Caco-2 (cell line): ENCODE measurements at regions not wholly inside any gene's neighbourhood (a gene's known extent, or its start where the extent isn't known, plus 50 kb on each side); places are given as distances from the start of the nearest gene placed in this dataset.
"Not testable (repeated sequence)": the region's sequence is repeated elsewhere in the genome, so short reads cannot be mapped to it uniquely, and the experiment has no call there.

Experiments
- BruUV-seq: library from RNA; stranded (reverse); fragments of 400-500 nt; replicated peaks from 2 replicates; lab custom pipeline; 2021; lab: Mats Ljungman, UMichigan
- CTCF ChIA-PET: fragments of 300-600 bp; sonication (Branson Sonifier 250); formaldehyde crosslinking; loops from one replicate; lab custom pipeline; 2022; ENCODE audit warnings: antibody characterized with exemption; lab: Charles Lee
- POLR2A ChIA-PET: fragments of 300-600 bp; sonication (Branson Sonifier 250); formaldehyde crosslinking; loops from one replicate; lab custom pipeline; 2022; ENCODE audit warnings: antibody characterized with exemption; lab: Charles Lee
- DNase-seq, 2 experiments: peaks; one replicate each; pipeline versions ENCODE4 v3.0.0 to v3.0.0-alpha.2; 2020 to 2022
- H3K27me3 ChIP-seq: replicated peaks from 2 replicates; pipeline ENCODE4 v1.6.0; 2011; ENCODE audit warnings: low read length; ENCODE audit not compliant: control insufficient read depth, insufficient read depth
- H3K36me3 ChIP-seq: 2 replicates; pipeline ENCODE4 v1.5.1; 2011; ENCODE audit warnings: low read length; ENCODE audit not compliant: control insufficient read depth, insufficient read depth
- H3K4me1 ChIP-seq: fragments of 250-450 bp; sonication (Bioruptor Pico); 2 replicates; pipeline ENCODE4 v1.5.1; 2020; ENCODE audit warnings: mild to moderate bottlenecking
- H3K4me3 ChIP-seq: 2 replicates; pipeline ENCODE4 v1.5.1; 2011; ENCODE audit warnings: low read depth, mild to moderate bottlenecking, control low read depth, low read length
- H3K9me3 ChIP-seq: fragments of 250-450 bp; sonication (Bioruptor Pico); 2 replicates; pipeline ENCODE4 v1.5.1; 2020; ENCODE audit warnings: mild to moderate bottlenecking, moderate library complexity
- H3K27ac Mint-ChIP-seq: one replicate; pipeline ENCODE4 v1.8.0; 2022; ENCODE audit warnings: mixed read lengths; ENCODE audit not compliant: unreplicated experiment
- H3K27me3 Mint-ChIP-seq: one replicate; pipeline ENCODE4 v1.8.0; 2022; ENCODE audit warnings: mixed read lengths; ENCODE audit not compliant: insufficient read depth, unreplicated experiment
- H3K36me3 Mint-ChIP-seq: one replicate; pipeline ENCODE4 v1.8.0; 2022; ENCODE audit warnings: mild to moderate bottlenecking, mixed read lengths; ENCODE audit not compliant: insufficient read depth, unreplicated experiment
- H3K4me1 Mint-ChIP-seq: one replicate; pipeline ENCODE4 v1.8.0; 2022; ENCODE audit warnings: low read depth, mixed read lengths; ENCODE audit not compliant: unreplicated experiment
- H3K4me3 Mint-ChIP-seq: one replicate; pipeline ENCODE4 v1.8.0; 2022; ENCODE audit warnings: mild to moderate bottlenecking, moderate library complexity, mixed read lengths; ENCODE audit not compliant: unreplicated experiment
- H3K9me3 Mint-ChIP-seq: one replicate; pipeline ENCODE4 v1.8.0; 2022; ENCODE audit warnings: mixed read lengths; ENCODE audit not compliant: unreplicated experiment
- CTCF ChIP-seq, 2 experiments: fragments of 200-600 bp in 1 of 2; IDR thresholded peaks; 1 replicate in 1 of 2; 2 replicates in 1 of 2; pipeline versions ENCODE4 v1.5.1 to v1.8.0; 2011 to 2022; ENCODE audit warnings: antibody characterized with exemption in 1 of 2, control low read depth in 1 of 2, inconsistent platforms in 1 of 2, low read depth in 1 of 2, low read length in 1 of 2, mild to moderate bottlenecking in 1 of 2, moderate library complexity in 1 of 2; ENCODE audit not compliant: insufficient read depth in 1 of 2, severe bottlenecking in 1 of 2, unreplicated experiment in 1 of 2
- intact Hi-C: fragments of 100-400 bp; cut with micrococcal nuclease; formaldehyde crosslinking; loops from one replicate; pipeline ENCODE4 v1.10.0; 2022; ENCODE audit not compliant: unreplicated experiment

DNA sequence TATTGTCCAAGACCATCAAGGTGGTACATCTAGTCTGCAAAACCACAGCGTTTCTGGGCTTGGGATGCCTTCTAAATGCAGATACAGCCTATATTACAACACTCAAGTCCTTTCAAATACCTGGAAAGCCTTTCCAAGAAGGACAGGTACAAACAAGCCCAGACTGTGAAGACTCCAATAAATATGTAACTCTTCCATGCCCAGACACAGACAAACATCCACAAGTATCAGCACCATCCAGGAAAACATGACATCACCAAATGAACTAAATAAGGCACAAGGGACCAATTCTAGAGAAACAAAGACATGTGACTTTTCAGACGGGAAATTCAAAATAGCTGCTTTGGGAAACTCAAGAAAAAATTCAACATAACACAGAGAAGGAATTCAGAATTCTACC is 152.7 kb upstream of the POC5 start:
- ChIA-PET POLR2A (no interaction called here), CTCF (no interaction called here)
- Histone ChIP-seq H3K9me3 (no peaks in the 10 kb centered on the region), H3K27me3 (no peaks in the 10 kb centered on the region), H3K4me3 (no peak overlapping the region), H3K4me1 (no peaks in the 10 kb centered on the region), H3K36me3 (no peaks in the 10 kb centered on the region)
- H3K9me3 Mint-ChIP-seq, result no peaks in the 10 kb centered on the region
- intact Hi-C loops, result no loop called here
- no TSS peak for BruUV-seq
- H3K4me1 Mint-ChIP-seq, result no peaks in the 10 kb centered on the region
- H3K36me3 Mint-ChIP-seq, result no peaks in the 10 kb centered on the region
- peaks cover 9% of the 10 kb centered on the region for H3K27me3 Mint-ChIP-seq
- no peak overlapping the region for H3K4me3 Mint-ChIP-seq
- no peak for DNase-seq
- no peak overlapping the region for H3K27ac Mint-ChIP-seq
- no peak for TF ChIP-seq CTCF (IDR thresholded peaks at IDR 0.05; ENCODE audit: insufficient read depth in 1 of 2, low read depth in 1 of 2, low read length in 1 of 2, severe bottlenecking in 1 of 2, unreplicated experiment in 1 of 2)

GRCh38 chr5:75862872-75863271 is 145.6 kb upstream of the POC5 start:
- POLR2A ChIA-PET, result no interaction called here
- CTCF ChIA-PET, result no interaction called here
- no peaks in the 10 kb centered on the region for H3K9me3 ChIP-seq
- Mint-ChIP-seq H3K4me1 (no peaks in the 10 kb centered on the region), H3K9me3 (peaks cover 12% of the 10 kb centered on the region), H3K36me3 (no peaks in the 10 kb centered on the region), H3K27ac (no peak overlapping the region), H3K27me3 (peaks cover 20% of the 10 kb centered on the region), H3K4me3 (no peak overlapping the region)
- TF ChIP-seq CTCF (IDR thresholded peaks at IDR 0.05; ENCODE audit: insufficient read depth in 1 of 2, low read depth in 1 of 2, low read length in 1 of 2, severe bottlenecking in 1 of 2, unreplicated experiment in 1 of 2), result no peak
- no TSS peak for BruUV-seq
- intact Hi-C loops, result no loop called here
- no peaks in the 10 kb centered on the region for H3K4me1 ChIP-seq
- no peak overlapping the region for H3K4me3 ChIP-seq
- no peaks in the 10 kb centered on the region for H3K36me3 ChIP-seq
- DNase-seq, result no peak
- H3K27me3 ChIP-seq, result no peaks in the 10 kb centered on the region

- H3K27me3 ChIP-seq, H3K27ac Mint-ChIP-seq, BruUV-seq, POLR2A ChIA-PET, intact Hi-C loops, DNase-seq, CTCF ChIA-PET, H3K4me3 Mint-ChIP-seq, H3K9me3 ChIP-seq, H3K36me3 ChIP-seq, H3K4me3 ChIP-seq, H3K4me1 ChIP-seq, H3K36me3 Mint-ChIP-seq, H3K4me1 Mint-ChIP-seq: not testable (repeated sequence)
- Mint-ChIP-seq H3K9me3 (peaks cover 12% of the 10 kb centered on the region), H3K27me3 (peaks cover 14% of the 10 kb centered on the region)
Measured at GRCh38 chr5:75859621-75860020, 142.4 kb upstream of the POC5 start.

DNA sequence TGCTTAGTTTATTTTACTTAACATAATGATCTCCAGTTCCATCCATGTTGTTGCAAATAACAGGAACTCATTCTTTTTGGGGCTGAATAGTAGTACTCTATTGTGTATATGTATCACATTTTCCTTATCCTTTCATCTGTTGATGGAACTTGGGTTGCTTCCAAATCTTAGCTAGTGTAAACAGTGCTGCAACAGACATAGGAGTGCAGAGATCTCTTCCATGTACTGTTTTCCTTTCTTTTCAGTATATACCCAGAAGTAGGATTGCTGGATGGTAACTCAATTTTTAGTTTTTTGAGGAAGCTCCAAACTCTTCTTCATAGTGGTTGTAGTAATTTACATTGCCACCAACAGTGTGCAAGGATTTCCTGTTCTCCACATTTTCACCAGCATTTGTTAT is 138.8 kb upstream of the POC5 start:
- TF ChIP-seq CTCF (IDR thresholded peaks at IDR 0.05; ENCODE audit: insufficient read depth in 1 of 2, low read depth in 1 of 2, low read length in 1 of 2, severe bottlenecking in 1 of 2, unreplicated experiment in 1 of 2), result no peak
- Histone ChIP-seq H3K9me3 (no peaks in the 10 kb centered on the region), H3K27me3 (no peaks in the 10 kb centered on the region), H3K4me3 (no peak overlapping the region), H3K36me3 (no peaks in the 10 kb centered on the region), H3K4me1 (no peaks in the 10 kb centered on the region)
- H3K4me1 Mint-ChIP-seq, result no peaks in the 10 kb centered on the region
- ChIA-PET POLR2A (no interaction called here), CTCF (no interaction called here)
- no peak for DNase-seq
- H3K9me3 Mint-ChIP-seq, result peaks cover 12% of the 10 kb centered on the region
- H3K27me3 Mint-ChIP-seq, result peaks cover 14% of the 10 kb centered on the region
- no peak overlapping the region for H3K27ac Mint-ChIP-seq
- no peaks in the 10 kb centered on the region for H3K36me3 Mint-ChIP-seq
- BruUV-seq, result no TSS peak
- intact Hi-C loops, result no loop called here
- no peak overlapping the region for H3K4me3 Mint-ChIP-seq
